Upper lobe of right lung (tissue), 1 donor: ENCODE measurements at regions not wholly inside any gene's neighbourhood (a gene's known extent, or its start where the extent isn't known, plus 50 kb on each side); places are given as distances from the start of the nearest gene placed in this dataset.
"Not testable (repeated sequence)": the region's sequence is repeated elsewhere in the genome, so short reads cannot be mapped to it uniquely, and the experiment has no call there.

Experiments
- ATAC-seq: fragments of 200-7000 bp; cut with Tn5 transposase; one replicate; pipeline ENCODE4 v1.9.1; 2020; ENCODE audit warnings: mild to moderate bottlenecking, moderate library complexity
- DNase-seq: peaks from one replicate; pipeline ENCODE4 v3.0.0-alpha.2; 2020
- H3K27ac ChIP-seq: fragments of 200-600 bp; one replicate; pipeline ENCODE4 v1.8.0; 2022
- H3K27me3 ChIP-seq: fragments of 200-600 bp; one replicate; pipeline ENCODE4 v1.8.0; 2022; ENCODE audit warnings: mild to moderate bottlenecking
- H3K36me3 ChIP-seq: fragments of 200-600 bp; one replicate; pipeline ENCODE4 v1.8.0; 2022
- H3K4me1 ChIP-seq: fragments of 200-600 bp; one replicate; pipeline ENCODE4 v1.8.0; 2022
- H3K4me3 ChIP-seq: fragments of 200-600 bp; one replicate; pipeline ENCODE4 v1.8.0; 2022; ENCODE audit warnings: mild to moderate bottlenecking
- H3K9me3 ChIP-seq: fragments of 200-600 bp; one replicate; pipeline ENCODE4 v1.8.0; 2022
- intact Hi-C: fragments of 100-400 bp; cut with DNase I; formaldehyde crosslinking; loops from one replicate; pipeline ENCODE4 v1.11.0; 2022
- donor health status: DM: no; HTN: yes; CAD: no; lungs with severe emphysema.

DNA sequence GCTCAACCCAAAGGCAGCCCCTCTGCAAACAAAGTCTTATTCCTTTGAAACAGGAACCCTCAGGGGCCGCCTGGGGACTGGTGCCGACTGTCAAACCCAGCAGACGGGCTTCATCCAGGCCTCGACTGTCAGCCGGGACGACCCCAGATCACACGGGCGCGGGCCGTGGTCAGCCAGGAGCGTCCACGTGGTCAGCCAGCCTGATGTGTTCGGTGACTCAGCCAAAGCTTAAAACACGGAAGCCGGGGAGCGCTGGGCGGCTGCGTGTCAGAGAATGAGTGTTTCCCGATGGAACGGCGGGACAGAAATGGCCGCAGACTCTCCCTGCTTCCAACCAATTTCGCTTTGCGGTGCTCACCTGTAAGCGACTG lies 199.9 kb downstream of the BANP start:
- DNase-seq = peak; percentile 68
- intact Hi-C loops, H3K27ac ChIP-seq, H3K4me1 ChIP-seq, H3K36me3 ChIP-seq, H3K4me3 ChIP-seq, H3K9me3 ChIP-seq, H3K27me3 ChIP-seq: not testable (repeated sequence)
- peak; percentile 24 for ATAC-seq

DNA sequence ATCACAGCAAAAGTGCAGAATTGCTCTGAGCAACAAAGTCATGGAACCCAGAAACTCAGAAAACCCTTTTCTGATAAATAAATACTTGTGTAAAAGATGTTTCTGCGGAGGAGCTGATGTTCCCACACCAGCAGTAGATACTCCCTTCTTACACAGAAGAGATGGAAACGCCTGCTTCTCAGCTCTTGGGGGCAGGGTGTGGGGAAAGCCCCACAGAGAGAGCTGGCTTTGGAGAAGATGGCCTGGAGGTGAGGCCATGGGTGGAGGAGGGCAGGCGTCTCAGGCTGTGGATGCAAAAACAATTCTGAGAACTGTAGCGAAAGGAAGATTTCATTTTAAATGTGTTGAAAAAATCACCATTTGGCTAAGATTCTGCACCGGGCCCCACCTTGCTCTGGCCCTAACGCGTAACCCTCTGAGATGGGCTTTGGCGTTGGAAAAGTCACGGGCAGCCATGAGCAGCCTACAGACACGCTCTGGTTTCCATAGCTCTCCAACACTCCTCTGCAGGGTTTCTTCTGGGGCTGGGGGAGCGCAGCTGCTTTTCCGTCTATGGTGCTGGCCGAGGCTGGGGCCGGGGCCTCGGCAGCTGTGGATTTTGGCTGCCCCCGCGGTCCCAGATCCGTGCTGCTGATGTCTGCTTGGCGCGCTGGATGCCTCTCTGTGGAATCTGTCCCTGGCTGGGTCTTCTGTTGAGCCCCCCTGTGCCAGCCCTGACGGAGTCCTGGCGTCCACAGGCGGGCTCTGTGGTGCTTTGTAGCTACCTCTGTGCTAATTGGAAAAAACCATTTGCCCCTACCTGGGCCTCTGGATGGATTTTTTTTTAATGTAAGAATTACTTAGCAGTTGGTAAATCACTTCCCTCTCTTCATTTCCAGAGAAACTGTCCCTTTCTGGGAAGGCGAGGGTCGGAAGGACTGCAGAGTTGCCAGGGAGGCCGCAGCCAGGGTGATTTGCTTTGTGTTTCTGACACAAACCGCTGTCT lies 200.9 kb downstream of the BANP start:
- H3K9me3 ChIP-seq, H3K27ac ChIP-seq, intact Hi-C loops, H3K27me3 ChIP-seq, H3K4me3 ChIP-seq, ATAC-seq, H3K36me3 ChIP-seq, H3K4me1 ChIP-seq: not testable (repeated sequence)
- peak; percentile 58 for DNase-seq

DNA sequence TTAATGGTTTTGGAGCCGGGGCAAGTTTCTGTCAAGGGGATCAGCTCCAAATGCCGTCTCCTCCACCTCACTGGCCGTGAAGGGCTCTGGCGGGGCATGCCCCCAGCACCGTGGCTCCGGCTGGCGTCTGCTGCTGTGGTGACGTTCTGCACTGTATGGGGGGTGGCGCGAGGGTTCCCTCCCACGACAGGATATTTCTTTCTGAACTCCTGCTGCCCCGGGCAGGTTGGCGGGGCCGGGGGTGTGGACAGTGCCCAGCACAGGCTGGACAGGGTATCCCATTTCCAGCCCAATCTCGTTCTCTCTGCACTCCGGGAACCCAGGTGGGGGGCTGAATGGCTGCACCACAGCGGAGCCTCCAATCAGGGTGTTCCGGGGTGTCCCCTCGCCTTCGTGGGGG lies 201.6 kb downstream of the BANP start:
- ATAC-seq, H3K27ac ChIP-seq, H3K4me3 ChIP-seq, H3K9me3 ChIP-seq, intact Hi-C loops, H3K27me3 ChIP-seq, H3K4me1 ChIP-seq, H3K36me3 ChIP-seq: not testable (repeated sequence)
- DNase-seq = peak; percentile 58

- intact Hi-C loops, H3K27ac ChIP-seq, ATAC-seq, H3K4me1 ChIP-seq, H3K27me3 ChIP-seq, H3K9me3 ChIP-seq, H3K4me3 ChIP-seq, H3K36me3 ChIP-seq: not testable (repeated sequence)
- peak; percentile 53 for DNase-seq
Measured at GRCh38 chr16:88153516-88153915, 202.3 kb downstream of the BANP start.

- ATAC-seq, H3K36me3 ChIP-seq, H3K27me3 ChIP-seq, H3K27ac ChIP-seq, H3K4me1 ChIP-seq, H3K4me3 ChIP-seq, H3K9me3 ChIP-seq, intact Hi-C loops: not testable (repeated sequence)
- DNase-seq = peak; percentile 29
Measured at GRCh38 chr16:88154886-88155285, 203.7 kb downstream of the BANP start.

GRCh38 chr16:88155681-88156080 lies 204.4 kb downstream of the BANP start:
- H3K4me1 ChIP-seq, ATAC-seq, H3K27me3 ChIP-seq, H3K4me3 ChIP-seq, intact Hi-C loops, H3K27ac ChIP-seq, DNase-seq, H3K36me3 ChIP-seq, H3K9me3 ChIP-seq: not testable (repeated sequence)

DNA sequence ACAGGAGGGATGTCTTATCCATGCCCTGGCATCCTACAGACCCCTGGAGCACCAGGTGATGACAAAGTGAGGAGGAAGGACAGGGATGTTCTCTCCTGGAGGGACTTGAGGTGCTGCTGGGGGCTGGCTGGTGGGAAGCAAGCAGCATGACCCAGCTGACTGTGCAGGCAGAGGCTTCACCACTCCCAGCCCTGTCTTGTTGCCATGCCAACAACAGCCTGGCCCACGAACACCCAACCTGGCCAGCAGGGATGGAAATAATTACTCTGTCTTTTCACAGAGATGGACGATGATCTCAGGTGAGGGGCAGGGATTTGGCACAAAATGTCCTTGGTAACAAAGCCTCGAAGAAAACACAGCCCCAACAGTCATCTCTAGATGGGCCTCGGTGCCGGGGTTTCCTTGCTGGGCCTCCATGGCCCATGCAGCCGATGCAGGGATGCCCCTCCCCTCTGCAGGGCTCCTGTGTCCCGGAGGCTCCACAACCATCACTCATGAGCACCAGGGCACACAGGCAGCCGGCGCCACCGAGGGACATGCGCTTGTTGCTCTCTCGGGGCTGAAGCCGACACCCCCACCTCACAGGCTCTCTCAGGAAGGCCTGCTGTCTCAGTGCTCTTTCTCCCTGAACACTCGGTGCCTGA lies 205.5 kb downstream of the BANP start:
- H3K4me1 ChIP-seq, H3K27ac ChIP-seq, intact Hi-C loops, H3K9me3 ChIP-seq, ATAC-seq, H3K36me3 ChIP-seq, H3K4me3 ChIP-seq, H3K27me3 ChIP-seq: not testable (repeated sequence)
- peak; percentile 17 for DNase-seq

GRCh38 chr16:88157686-88158085 lies 206.5 kb downstream of the BANP start:
- H3K36me3 ChIP-seq, DNase-seq, H3K27ac ChIP-seq, ATAC-seq, H3K4me1 ChIP-seq, H3K9me3 ChIP-seq, H3K4me3 ChIP-seq, intact Hi-C loops, H3K27me3 ChIP-seq: not testable (repeated sequence)

DNA sequence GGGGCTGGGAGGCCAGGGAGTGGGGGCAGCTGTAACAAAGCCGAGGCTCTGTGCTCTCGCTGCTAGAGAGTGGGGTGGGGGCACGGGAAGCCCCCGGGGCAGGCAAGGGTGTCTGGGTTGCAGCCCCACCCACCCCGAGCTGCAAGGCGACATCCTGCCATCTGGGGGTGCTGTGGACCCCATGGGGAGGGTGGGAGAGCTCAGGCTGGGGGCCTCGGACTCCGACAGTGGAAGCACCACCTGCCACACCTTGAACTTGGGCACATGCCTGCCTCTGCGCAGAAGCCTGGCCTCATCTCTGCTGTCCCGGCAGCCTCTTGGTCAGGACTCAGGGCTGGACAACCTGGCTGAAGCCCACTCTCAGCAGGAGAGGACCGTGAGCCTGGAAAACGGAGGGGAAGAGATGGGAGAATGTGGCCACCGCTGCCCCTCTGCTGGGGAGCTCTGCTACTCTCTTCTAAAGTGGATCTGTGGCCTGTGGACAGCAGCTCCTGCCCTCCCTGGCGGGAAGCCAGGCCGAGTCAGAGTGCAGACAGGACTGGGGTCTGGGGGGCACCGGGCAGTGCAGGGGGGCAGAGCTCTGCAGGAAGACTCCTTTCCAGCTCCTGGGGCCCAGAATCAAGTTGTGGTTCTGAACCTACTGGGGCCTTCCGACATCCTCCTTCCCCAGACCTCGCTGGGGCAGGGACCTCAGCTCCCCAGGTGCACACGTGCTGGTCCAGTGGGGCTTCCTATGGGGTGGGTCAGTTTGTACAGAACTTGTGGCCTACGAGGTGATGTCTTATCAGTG lies 207.2 kb downstream of the BANP start:
- H3K4me3 ChIP-seq = not testable (repeated sequence)

GRCh38 chr16:88159046-88159896 lies 208.0 kb downstream of the BANP start:
- intact Hi-C loops, H3K4me1 ChIP-seq, H3K36me3 ChIP-seq, H3K27ac ChIP-seq, H3K9me3 ChIP-seq, H3K27me3 ChIP-seq, ATAC-seq, H3K4me3 ChIP-seq: not testable (repeated sequence)
- DNase-seq = peak; percentile 26

More for the DNA sequence above, 207.2 kb downstream of the BANP start:
- peak; percentile 19 for ATAC-seq
- H3K27ac ChIP-seq, H3K36me3 ChIP-seq, intact Hi-C loops, H3K27me3 ChIP-seq, H3K9me3 ChIP-seq, H3K4me1 ChIP-seq: not testable (repeated sequence)
- peak; percentile 42 for DNase-seq

DNA sequence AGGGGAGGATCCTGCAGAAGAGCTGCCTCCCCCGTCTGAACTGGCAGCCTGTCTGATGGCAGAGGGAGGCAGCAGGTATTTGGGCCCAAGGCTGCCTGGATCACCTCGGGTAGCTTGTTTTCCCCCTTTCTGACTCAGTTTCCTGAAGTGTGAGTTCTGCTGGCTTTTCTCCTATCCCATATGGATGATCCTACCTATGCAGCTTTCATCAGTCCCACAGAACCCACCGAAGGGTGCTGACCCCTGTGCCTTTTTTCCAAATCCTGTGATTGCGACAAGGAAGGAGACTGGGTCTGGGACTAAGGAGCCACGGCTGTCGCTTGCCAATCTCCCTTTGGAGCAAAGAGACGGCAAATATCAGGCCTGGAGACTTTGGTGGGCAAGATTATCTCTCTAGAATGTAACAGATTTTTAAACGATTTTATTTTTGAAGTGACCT lies 208.7 kb downstream of the BANP start:
- intact Hi-C loops, H3K4me1 ChIP-seq, ATAC-seq, H3K27me3 ChIP-seq, H3K27ac ChIP-seq, H3K36me3 ChIP-seq, H3K9me3 ChIP-seq, H3K4me3 ChIP-seq: not testable (repeated sequence)
- DNase-seq = peak; percentile 22

- H3K36me3 ChIP-seq, H3K27ac ChIP-seq, H3K4me1 ChIP-seq, intact Hi-C loops, H3K9me3 ChIP-seq, H3K4me3 ChIP-seq, DNase-seq, ATAC-seq, H3K27me3 ChIP-seq: not testable (repeated sequence)
Measured at GRCh38 chr16:88161191-88161590, 210.0 kb downstream of the BANP start.

DNA sequence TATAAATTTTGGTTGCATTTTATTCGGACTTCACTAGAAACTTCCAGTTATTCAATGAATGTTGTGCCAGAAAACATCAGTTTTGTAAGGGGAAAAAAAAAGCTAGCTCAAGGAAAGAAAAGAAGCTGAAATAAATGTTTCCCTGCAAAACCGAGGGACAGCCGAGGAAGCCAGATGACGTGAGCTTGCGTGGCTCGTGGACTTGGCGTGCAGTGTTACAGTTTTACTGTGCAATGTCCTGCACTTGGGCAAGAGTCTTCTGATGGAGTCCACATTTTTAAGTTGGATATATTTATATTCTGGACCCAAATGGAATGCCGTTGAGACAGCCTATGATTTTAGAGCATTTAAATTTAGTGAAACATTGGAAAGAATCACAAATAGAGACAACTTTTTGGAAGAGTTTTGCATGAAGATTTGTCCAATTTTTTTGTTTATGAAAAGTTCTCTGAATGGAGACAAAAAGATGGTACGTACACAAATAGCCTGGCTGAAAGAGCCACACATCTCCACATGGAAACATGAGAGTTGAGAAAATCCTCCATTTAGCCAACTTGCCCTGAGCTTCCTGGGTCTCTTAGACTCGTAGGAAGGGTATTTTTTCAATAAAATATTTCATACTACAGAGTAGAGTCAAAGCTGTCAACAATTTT lies 210.5 kb downstream of the BANP start:
- H3K9me3 ChIP-seq, H3K27ac ChIP-seq, H3K27me3 ChIP-seq, ATAC-seq, H3K4me3 ChIP-seq, H3K4me1 ChIP-seq, H3K36me3 ChIP-seq, intact Hi-C loops: not testable (repeated sequence)
- peak; percentile 37 for DNase-seq
